Neural progenitor cell (in vitro differentiated cells): ENCODE measurements at regions not wholly inside any gene's neighbourhood (a gene's known extent, or its start where the extent isn't known, plus 50 kb on each side); places are given as distances from the start of the nearest gene placed in this dataset.

Experiments used
- DNase-seq: peaks from one replicate; pipeline ENCODE4 v3.0.0-alpha.2; 2016; ENCODE audit warnings: low spot score
- H2AFZ ChIP-seq: fragments of 200-600 bp; sonication (generic); replicated peaks from 2 replicates; pipeline ENCODE4 v1.6.1; 2016; ENCODE audit warnings: antibody characterized with exemption
- H3F3A ChIP-seq: fragments of 200-600 bp; sonication (generic); 2 replicates; pipeline ENCODE4 v1.6.1; 2016; ENCODE audit warnings: antibody characterized with exemption, low read depth
- H3K27ac ChIP-seq: fragments of 200-600 bp; sonication (generic); 2 replicates; pipeline ENCODE4 v1.5.1; 2016; ENCODE audit warnings: mild to moderate bottlenecking
- H3K27me3 ChIP-seq: fragments of 200-600 bp; sonication (generic); 2 replicates; pipeline ENCODE4 v1.6.1; 2016; ENCODE audit warnings: mild to moderate bottlenecking, moderate library complexity
- H3K36me3 ChIP-seq: fragments of 200-600 bp; sonication (generic); 2 replicates; pipeline ENCODE4 v1.5.1; 2016
- H3K4me1 ChIP-seq: fragments of 200-600 bp; sonication (generic); 2 replicates; pipeline ENCODE4 v1.6.1; 2016; ENCODE audit warnings: mixed run types
- H3K4me2 ChIP-seq: fragments of 200-600 bp; sonication (generic); 2 replicates; pipeline ENCODE4 v1.6.1; 2016
- H3K4me3 ChIP-seq: fragments of 200-600 bp; sonication (generic); 2 replicates; pipeline ENCODE4 v1.5.1; 2016
- H3K79me2 ChIP-seq: fragments of 200-600 bp; sonication (generic); 2 replicates; pipeline ENCODE4 v1.6.1; 2016; ENCODE audit warnings: low read depth
- H3K9ac ChIP-seq: fragments of 200-600 bp; sonication (generic); 2 replicates; pipeline ENCODE4 v1.6.1; 2016
- H3K9me3 ChIP-seq: fragments of 200-600 bp; sonication (generic); 2 replicates; pipeline ENCODE4 v1.5.1; 2016; ENCODE audit warnings: low read depth
- H4K20me1 ChIP-seq: fragments of 200-600 bp; sonication (generic); 2 replicates; pipeline ENCODE4 v1.6.1; 2016; ENCODE audit warnings: low read depth
- H3K27ac Mint-ChIP-seq: 3 replicates; pipeline ENCODE4 v1.8.0; 2021; ENCODE audit warnings: mixed read lengths
- H3K27me3 Mint-ChIP-seq: 2 replicates; pipeline ENCODE4 v1.8.0; 2022; ENCODE audit warnings: low read depth, mild to moderate bottlenecking, inconsistent platforms, moderate library complexity, mixed read lengths; ENCODE audit not compliant: insufficient read depth
- H3K36me3 Mint-ChIP-seq: 3 replicates; pipeline ENCODE4 v1.8.0; 2021; ENCODE audit warnings: mixed read lengths
- H3K4me1 Mint-ChIP-seq: 3 replicates; pipeline ENCODE4 v1.8.0; 2021; ENCODE audit warnings: mixed read lengths
- H3K4me3 Mint-ChIP-seq: 3 replicates; pipeline ENCODE4 v1.8.0; 2021; ENCODE audit warnings: mild to moderate bottlenecking, moderate library complexity, mixed read lengths
- H3K9me3 Mint-ChIP-seq: 3 replicates; pipeline ENCODE4 v1.8.0; 2020; ENCODE audit warnings: mixed read lengths
- EZH2 ChIP-seq: fragments of 200-600 bp; sonication (generic); IDR thresholded peaks from 2 replicates; pipeline ENCODE4 v1.6.1; 2017; ENCODE audit warnings: antibody characterized with exemption, mild to moderate bottlenecking, moderate library complexity
- EZH2phosphoT487 ChIP-seq: fragments of 200-600 bp; sonication (generic); IDR thresholded peaks from 2 replicates; pipeline ENCODE4 v1.6.1; 2017; ENCODE audit warnings: antibody characterized with exemption
- TF ChIP-seq, protein P1 (sequence below): fragments of 200-600 bp; sonication (generic); IDR thresholded peaks from 2 replicates; pipeline ENCODE4 v1.5.1; 2017; ENCODE audit warnings: antibody characterized with exemption, mild to moderate bottlenecking

GRCh38 chr21:25402134-25402961 lies 204.9 kb downstream of the MRPL39 start:
- H3K4me1 Mint-ChIP-seq = no peaks in the 10 kb centered on the region
- H3K27me3 ChIP-seq = no peaks in the 10 kb centered on the region
- no peaks in the 10 kb centered on the region for H3K9me3 Mint-ChIP-seq
- H3K4me1 ChIP-seq = no peaks in the 10 kb centered on the region
- H4K20me1 ChIP-seq = no peaks in the 10 kb centered on the region
- H3F3A ChIP-seq = no peaks in the 10 kb centered on the region
- no peak overlapping the region for H3K27ac ChIP-seq
- no peak overlapping the region for H3K4me2 ChIP-seq
- no peak overlapping the region for H3K4me3 ChIP-seq
- no peaks in the 10 kb centered on the region for H3K36me3 ChIP-seq
- DNase-seq = no peak
- H3K27me3 Mint-ChIP-seq = peaks cover 2% of the 10 kb centered on the region
- no peak overlapping the region for H3K27ac Mint-ChIP-seq
- no peak for TF ChIP-seq EZH2phosphoT487
- no peak for TF ChIP-seq EZH2
- TF ChIP-seq, protein P1, sequence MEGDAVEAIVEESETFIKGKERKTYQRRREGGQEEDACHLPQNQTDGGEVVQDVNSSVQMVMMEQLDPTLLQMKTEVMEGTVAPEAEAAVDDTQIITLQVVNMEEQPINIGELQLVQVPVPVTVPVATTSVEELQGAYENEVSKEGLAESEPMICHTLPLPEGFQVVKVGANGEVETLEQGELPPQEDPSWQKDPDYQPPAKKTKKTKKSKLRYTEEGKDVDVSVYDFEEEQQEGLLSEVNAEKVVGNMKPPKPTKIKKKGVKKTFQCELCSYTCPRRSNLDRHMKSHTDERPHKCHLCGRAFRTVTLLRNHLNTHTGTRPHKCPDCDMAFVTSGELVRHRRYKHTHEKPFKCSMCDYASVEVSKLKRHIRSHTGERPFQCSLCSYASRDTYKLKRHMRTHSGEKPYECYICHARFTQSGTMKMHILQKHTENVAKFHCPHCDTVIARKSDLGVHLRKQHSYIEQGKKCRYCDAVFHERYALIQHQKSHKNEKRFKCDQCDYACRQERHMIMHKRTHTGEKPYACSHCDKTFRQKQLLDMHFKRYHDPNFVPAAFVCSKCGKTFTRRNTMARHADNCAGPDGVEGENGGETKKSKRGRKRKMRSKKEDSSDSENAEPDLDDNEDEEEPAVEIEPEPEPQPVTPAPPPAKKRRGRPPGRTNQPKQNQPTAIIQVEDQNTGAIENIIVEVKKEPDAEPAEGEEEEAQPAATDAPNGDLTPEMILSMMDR = no peak
- no peak overlapping the region for H2AFZ ChIP-seq
- no peaks in the 10 kb centered on the region for H3K79me2 ChIP-seq
- no peak overlapping the region for H3K4me3 Mint-ChIP-seq
- no peaks in the 10 kb centered on the region for H3K36me3 Mint-ChIP-seq
- no peak overlapping the region for H3K9ac ChIP-seq
- H3K9me3 ChIP-seq = no peaks in the 10 kb centered on the region

DNA sequence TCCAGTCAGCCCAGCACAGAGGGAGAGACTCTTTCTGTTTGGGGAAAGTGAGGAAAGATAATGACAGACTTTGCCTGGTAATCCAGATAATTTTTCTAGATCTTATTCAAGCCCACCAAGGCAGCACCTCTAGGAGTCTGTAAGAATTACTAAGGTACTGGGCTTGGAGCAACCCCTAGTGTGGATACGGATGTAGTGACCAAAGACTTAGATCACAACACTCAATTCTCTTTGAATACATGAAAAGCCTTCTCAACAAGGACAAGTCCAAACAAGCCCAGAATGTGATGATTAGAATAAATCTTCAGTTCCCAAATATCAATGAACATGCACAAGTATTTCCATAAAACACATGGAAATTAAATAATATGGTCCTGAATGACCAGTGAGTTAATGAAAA lies 206.9 kb downstream of the MRPL39 start:
- Histone ChIP-seq H3K79me2 (no peaks in the 10 kb centered on the region), H4K20me1 (no peaks in the 10 kb centered on the region), H3K9ac (no peak overlapping the region), H2AFZ (no peak overlapping the region), H3K4me3 (no peak overlapping the region), H3K36me3 (no peaks in the 10 kb centered on the region), H3K4me1 (no peaks in the 10 kb centered on the region), H3K27ac (no peak overlapping the region), H3K9me3 (no peaks in the 10 kb centered on the region), H3F3A (no peaks in the 10 kb centered on the region), H3K4me2 (no peak overlapping the region), H3K27me3 (no peaks in the 10 kb centered on the region)
- peaks cover 4% of the 10 kb centered on the region for H3K27me3 Mint-ChIP-seq
- H3K4me1 Mint-ChIP-seq = no peaks in the 10 kb centered on the region
- no peak for DNase-seq
- no peaks in the 10 kb centered on the region for H3K9me3 Mint-ChIP-seq
- H3K36me3 Mint-ChIP-seq = no peaks in the 10 kb centered on the region
- H3K4me3 Mint-ChIP-seq = no peak overlapping the region
- H3K27ac Mint-ChIP-seq = no peak overlapping the region
- TF ChIP-seq, protein P1 = no peak
- TF ChIP-seq EZH2 (no peak), EZH2phosphoT487 (no peak)

- no peaks in the 10 kb centered on the region for H3K36me3 ChIP-seq
- H3K9ac ChIP-seq = no peak overlapping the region
- H3K27ac ChIP-seq = no peak overlapping the region
- DNase-seq = no peak
- H3K9me3 Mint-ChIP-seq = no peaks in the 10 kb centered on the region
- H3K4me1 Mint-ChIP-seq = no peaks in the 10 kb centered on the region
- no peak overlapping the region for H2AFZ ChIP-seq
- H3K27ac Mint-ChIP-seq = no peak overlapping the region
- no peak for TF ChIP-seq EZH2
- no peak for TF ChIP-seq EZH2phosphoT487
- TF ChIP-seq, protein P1 = no peak
- no peaks in the 10 kb centered on the region for H3K4me1 ChIP-seq
- H3K4me3 ChIP-seq = no peak overlapping the region
- no peaks in the 10 kb centered on the region for H4K20me1 ChIP-seq
- no peaks in the 10 kb centered on the region for H3K27me3 ChIP-seq
- H3K4me2 ChIP-seq = no peak overlapping the region
- no peaks in the 10 kb centered on the region for H3K79me2 ChIP-seq
- H3K27me3 Mint-ChIP-seq = peaks cover 4% of the 10 kb centered on the region
- H3K36me3 Mint-ChIP-seq = no peaks in the 10 kb centered on the region
- H3F3A ChIP-seq = no peaks in the 10 kb centered on the region
- H3K4me3 Mint-ChIP-seq = no peak overlapping the region
- H3K9me3 ChIP-seq = no peaks in the 10 kb centered on the region
These were observed 208.7 kb downstream of the MRPL39 start for GRCh38 chr21:25398630-25399029.
